ENCODE measurements at regions not wholly inside any gene's neighbourhood (a gene's known extent, or its start where the extent isn't known, plus 50 kb on each side); places are given as distances from the start of the nearest gene placed in this dataset.

GRCh38 chr13:106276876-106277275 lies 258.6 kb downstream of the EFNB2 start:
- Histone ChIP-seq H3K9me3 (no peaks in the 10 kb centered on the region), H3K4me3 (no peak overlapping the region), H3K4me1 (no peaks in the 10 kb centered on the region), H3K36me3 (no peaks in the 10 kb centered on the region), H3K27ac (replicated peaks in 1 of 4) (no peak overlapping the region), H3K27me3 (no peaks in the 10 kb centered on the region)
- intact Hi-C loops (cut with DNase I): no loop called here
- TF ChIP-seq CTCF (IDR thresholded peaks at IDR 0.05): no peak
- no peak for TF ChIP-seq EP300 (IDR thresholded peaks at IDR 0.05)
- no peak for TF ChIP-seq POLR2A (IDR thresholded peaks at IDR 0.05; ENCODE audit: low read depth)
- no peak for TF ChIP-seq POLR2AphosphoS5 (IDR thresholded peaks at IDR 0.05)
- DNase-seq (ENCODE audit: extremely low spot score): no peak
- WGBS: 91% methylated on average over 4 of the region's 4 CpGs

- Histone ChIP-seq H3K4me3 (no peak overlapping the region), H3K4me1 (no peaks in the 10 kb centered on the region), H3K36me3 (no peaks in the 10 kb centered on the region), H3K27me3 (no peaks in the 10 kb centered on the region), H3K9me3 (no peaks in the 10 kb centered on the region), H3K27ac (replicated peaks in 1 of 4) (no peak overlapping the region)
- no peak for TF ChIP-seq CTCF (IDR thresholded peaks at IDR 0.05)
- TF ChIP-seq POLR2AphosphoS5 (IDR thresholded peaks at IDR 0.05): no peak
- TF ChIP-seq POLR2A (IDR thresholded peaks at IDR 0.05; ENCODE audit: low read depth): no peak
- no peak for TF ChIP-seq EP300 (IDR thresholded peaks at IDR 0.05)
- no peak for DNase-seq (ENCODE audit: extremely low spot score)
- intact Hi-C loops (cut with DNase I): no loop called here
- 67% methylated on average over 4 of the region's 4 CpGs for whole genome bisulfite sequencing
These were observed 259.9 kb downstream of the EFNB2 start for GRCh38 chr13:106275446-106276032.

- Histone ChIP-seq H3K4me3 (no peak overlapping the region), H3K9me3 (no peaks in the 10 kb centered on the region), H3K27me3 (no peaks in the 10 kb centered on the region), H3K4me1 (no peaks in the 10 kb centered on the region), H3K27ac (replicated peaks in 1 of 4) (no peak overlapping the region), H3K36me3 (no peaks in the 10 kb centered on the region)
- WGBS: 87% methylated on average over 3 of the region's 3 CpGs
- TF ChIP-seq POLR2A (IDR thresholded peaks at IDR 0.05; ENCODE audit: low read depth): no peak
- TF ChIP-seq POLR2AphosphoS5 (IDR thresholded peaks at IDR 0.05): no peak
- TF ChIP-seq CTCF (IDR thresholded peaks at IDR 0.05): no peak
- no peak for TF ChIP-seq EP300 (IDR thresholded peaks at IDR 0.05)
- intact Hi-C loops (cut with DNase I): no loop called here
- no peak for DNase-seq (ENCODE audit: extremely low spot score)
These were observed 260.8 kb downstream of the EFNB2 start for GRCh38 chr13:106274551-106275203.

GRCh38 chr13:106263801-106264200 lies 271.7 kb downstream of the EFNB2 start:
- DNase-seq (ENCODE audit: extremely low spot score): no peak
- Histone ChIP-seq H3K4me3 (no peak overlapping the region), H3K4me1 (no peaks in the 10 kb centered on the region), H3K27me3 (no peaks in the 10 kb centered on the region), H3K9me3 (peaks cover 0 to 14% (median 6%) of the 10 kb centered on the region in 4 donors), H3K36me3 (no peaks in the 10 kb centered on the region), H3K27ac (replicated peaks in 1 of 4) (no peak overlapping the region)
- intact Hi-C loops (cut with DNase I): no loop called here
- TF ChIP-seq POLR2AphosphoS5 (IDR thresholded peaks at IDR 0.05): no peak
- WGBS: 80% methylated on average over 4 of the region's 4 CpGs

GRCh38 chr13:106262886-106263285 lies 272.6 kb downstream of the EFNB2 start:
- DNase-seq (ENCODE audit: extremely low spot score): no peak
- intact Hi-C loops (cut with DNase I): no loop called here

More at GRCh38 chr13:106262886-106263285, 272.6 kb downstream of the EFNB2 start:
- Histone ChIP-seq H3K27ac (replicated peaks in 1 of 4) (no peak overlapping the region), H3K4me3 (no peak overlapping the region), H3K9me3 (peaks cover 0 to 14% (median 6%) of the 10 kb centered on the region in 4 donors), H3K36me3 (no peaks in the 10 kb centered on the region), H3K4me1 (no peaks in the 10 kb centered on the region), H3K27me3 (no peaks in the 10 kb centered on the region)
- 93% methylated on average over 8 of the region's 8 CpGs for WGBS
- TF ChIP-seq EP300 (IDR thresholded peaks at IDR 0.05) (no peak), CTCF (IDR thresholded peaks at IDR 0.05) (no peak), POLR2AphosphoS5 (IDR thresholded peaks at IDR 0.05) (no peak), POLR2A (IDR thresholded peaks at IDR 0.05; ENCODE audit: low read depth) (no peak)

Data from esophagus muscularis mucosa (tissue), 4 donors.